ENCODE measurements at regions not wholly inside any gene's neighbourhood (a gene's known extent, or its start where the extent isn't known, plus 50 kb on each side); places are given as distances from the start of the nearest gene placed in this dataset.

- in situ Hi-C loops (cut with HindIII; ENCODE audit: low sequenced_read_pairs) = no loop called here
- no peak for TF ChIP-seq CTCF (IDR thresholded peaks at IDR 0.05; ENCODE audit: low read depth, low read length, missing control alignments)
- H3K4me3 ChIP-seq (ENCODE audit: low read depth, low read length) = no peak overlapping the region
- no peak for DNase-seq (ENCODE audit: low read depth)
These were observed 169.6 kb downstream of the EVX1 start for GRCh38 chr7:27412164-27412563.

GRCh38 chr7:27418541-27418940, 175.9 kb downstream of the EVX1 start:
- no peak overlapping the region for H3K4me3 ChIP-seq (ENCODE audit: low read depth, low read length)
- no peak for TF ChIP-seq CTCF (IDR thresholded peaks at IDR 0.05; ENCODE audit: low read depth, low read length, missing control alignments)
- no peak for DNase-seq (ENCODE audit: low read depth)
- in situ Hi-C loops (cut with HindIII; ENCODE audit: low sequenced_read_pairs) = no loop called here

- TF ChIP-seq CTCF (IDR thresholded peaks at IDR 0.05; ENCODE audit: low read depth, low read length, missing control alignments) = no peak
- DNase-seq (ENCODE audit: low read depth) = no peak
- no peak overlapping the region for H3K4me3 ChIP-seq (ENCODE audit: low read depth, low read length)
- in situ Hi-C loops (cut with HindIII; ENCODE audit: low sequenced_read_pairs) = no loop called here
These were observed 177.1 kb downstream of the EVX1 start for GRCh38 chr7:27419581-27420177.

GRCh38 chr7:27420702-27421101, 178.1 kb downstream of the EVX1 start:
- DNase-seq (ENCODE audit: low read depth) = no peak
- in situ Hi-C loops (cut with HindIII; ENCODE audit: low sequenced_read_pairs) = no loop called here
- H3K4me3 ChIP-seq (ENCODE audit: low read depth, low read length) = no peak overlapping the region
- no peak for TF ChIP-seq CTCF (IDR thresholded peaks at IDR 0.05; ENCODE audit: low read depth, low read length, missing control alignments)

GRCh38 chr7:27423290-27423689, 180.7 kb downstream of the EVX1 start:
- DNase-seq (ENCODE audit: low read depth) = no peak
- H3K4me3 ChIP-seq (ENCODE audit: low read depth, low read length) = no peak overlapping the region
- no peak for TF ChIP-seq CTCF (IDR thresholded peaks at IDR 0.05; ENCODE audit: low read depth, low read length, missing control alignments)
- in situ Hi-C loops (cut with HindIII; ENCODE audit: low sequenced_read_pairs) = no loop called here

GRCh38 chr7:27423821-27424220, 181.2 kb downstream of the EVX1 start:
- H3K4me3 ChIP-seq (ENCODE audit: low read depth, low read length) = no peak overlapping the region
- in situ Hi-C loops (cut with HindIII; ENCODE audit: low sequenced_read_pairs) = no loop called here
- no peak for TF ChIP-seq CTCF (IDR thresholded peaks at IDR 0.05; ENCODE audit: low read depth, low read length, missing control alignments)
- no peak for DNase-seq (ENCODE audit: low read depth)

Data from astrocyte of the cerebellum (primary cell).